Epithelial cell of esophagus (primary cell): ENCODE measurements at regions not wholly inside any gene's neighbourhood (a gene's known extent, or its start where the extent isn't known, plus 50 kb on each side); places are given as distances from the start of the nearest gene placed in this dataset.

Experiments used
- DNase-seq: peaks from one replicate; pipeline ENCODE4 v3.0.0; 2010; ENCODE audit warnings: low read depth
- H3K4me3 ChIP-seq: 2 replicates; pipeline ENCODE4 v1.5.1; 2011; ENCODE audit warnings: mild to moderate bottlenecking, low read length, control low read depth
- TF ChIP-seq, protein P1 (sequence below): IDR thresholded peaks from 2 replicates; pipeline ENCODE4 v1.5.1; 2011; ENCODE audit warnings: low read depth, mild to moderate bottlenecking, low read length, control low read depth, inconsistent platforms; ENCODE audit not compliant: insufficient read depth; ENCODE audit errors: missing control alignments

- TF ChIP-seq, protein P1, sequence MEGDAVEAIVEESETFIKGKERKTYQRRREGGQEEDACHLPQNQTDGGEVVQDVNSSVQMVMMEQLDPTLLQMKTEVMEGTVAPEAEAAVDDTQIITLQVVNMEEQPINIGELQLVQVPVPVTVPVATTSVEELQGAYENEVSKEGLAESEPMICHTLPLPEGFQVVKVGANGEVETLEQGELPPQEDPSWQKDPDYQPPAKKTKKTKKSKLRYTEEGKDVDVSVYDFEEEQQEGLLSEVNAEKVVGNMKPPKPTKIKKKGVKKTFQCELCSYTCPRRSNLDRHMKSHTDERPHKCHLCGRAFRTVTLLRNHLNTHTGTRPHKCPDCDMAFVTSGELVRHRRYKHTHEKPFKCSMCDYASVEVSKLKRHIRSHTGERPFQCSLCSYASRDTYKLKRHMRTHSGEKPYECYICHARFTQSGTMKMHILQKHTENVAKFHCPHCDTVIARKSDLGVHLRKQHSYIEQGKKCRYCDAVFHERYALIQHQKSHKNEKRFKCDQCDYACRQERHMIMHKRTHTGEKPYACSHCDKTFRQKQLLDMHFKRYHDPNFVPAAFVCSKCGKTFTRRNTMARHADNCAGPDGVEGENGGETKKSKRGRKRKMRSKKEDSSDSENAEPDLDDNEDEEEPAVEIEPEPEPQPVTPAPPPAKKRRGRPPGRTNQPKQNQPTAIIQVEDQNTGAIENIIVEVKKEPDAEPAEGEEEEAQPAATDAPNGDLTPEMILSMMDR: no peak
- no peak overlapping the region for H3K4me3 ChIP-seq
- DNase-seq: no peak
Measured at GRCh38 chr4:45883421-45883820, 240.4 kb downstream of the GABRG1 start.

DNA sequence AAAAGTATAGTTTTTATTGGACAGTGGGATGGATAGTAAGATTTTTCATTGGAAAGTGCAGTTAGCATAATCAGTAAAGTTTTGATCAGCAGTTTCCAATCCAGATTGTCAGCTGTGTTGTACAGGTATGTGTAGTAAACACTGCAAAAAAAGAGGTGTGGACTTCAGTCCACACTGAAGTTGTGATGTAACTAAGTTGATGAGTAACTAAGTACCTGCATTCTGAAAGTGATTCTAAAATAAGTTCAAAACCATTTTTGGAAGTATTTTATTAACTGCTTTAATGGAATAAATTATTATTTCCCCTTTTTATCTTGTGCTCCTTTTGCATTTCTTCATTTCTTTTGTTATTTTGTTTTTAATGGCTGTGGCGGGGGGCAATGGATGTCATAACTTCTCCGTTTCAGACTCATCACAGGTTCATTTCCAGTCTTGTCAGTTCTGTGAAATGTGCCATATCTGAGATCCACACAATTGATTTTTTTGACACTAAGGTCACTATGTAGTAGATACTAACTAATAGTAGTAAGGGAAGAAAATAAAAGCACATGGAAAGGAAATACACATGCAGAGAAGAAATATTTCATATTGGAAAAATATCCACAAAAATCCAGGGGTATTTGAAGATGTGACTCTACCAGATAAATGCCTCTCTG, 247.5 kb downstream of the GABRG1 start:
- H3K4me3 ChIP-seq: no peak overlapping the region
- TF ChIP-seq, protein P1: no peak
- no peak for DNase-seq

- DNase-seq: no peak
- H3K4me3 ChIP-seq: no peak overlapping the region
- TF ChIP-seq, protein P1: no peak
Measured at GRCh38 chr4:45869184-45869583, 254.7 kb downstream of the GABRG1 start.

DNA sequence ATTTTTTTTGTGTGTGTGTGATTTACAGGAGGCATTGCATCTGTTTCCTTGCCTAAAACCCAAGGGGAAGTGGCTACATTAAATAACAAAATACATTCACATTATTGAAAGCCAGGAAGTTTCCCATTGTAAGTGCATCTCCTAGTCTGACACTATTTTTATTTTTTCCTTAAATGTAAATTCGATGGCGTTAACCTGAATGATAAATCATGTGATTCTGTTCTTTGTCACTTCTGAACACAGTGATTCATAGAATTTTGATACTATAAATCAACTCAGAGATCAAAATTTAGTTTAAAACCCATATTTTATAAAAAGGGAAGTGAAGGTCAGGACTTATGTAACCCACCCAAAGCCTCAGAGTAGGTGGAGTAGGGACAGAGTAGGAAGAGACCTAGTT, 258.1 kb downstream of the GABRG1 start:
- DNase-seq: no peak
- H3K4me3 ChIP-seq: no peak overlapping the region
- TF ChIP-seq, protein P1: no peak

DNA sequence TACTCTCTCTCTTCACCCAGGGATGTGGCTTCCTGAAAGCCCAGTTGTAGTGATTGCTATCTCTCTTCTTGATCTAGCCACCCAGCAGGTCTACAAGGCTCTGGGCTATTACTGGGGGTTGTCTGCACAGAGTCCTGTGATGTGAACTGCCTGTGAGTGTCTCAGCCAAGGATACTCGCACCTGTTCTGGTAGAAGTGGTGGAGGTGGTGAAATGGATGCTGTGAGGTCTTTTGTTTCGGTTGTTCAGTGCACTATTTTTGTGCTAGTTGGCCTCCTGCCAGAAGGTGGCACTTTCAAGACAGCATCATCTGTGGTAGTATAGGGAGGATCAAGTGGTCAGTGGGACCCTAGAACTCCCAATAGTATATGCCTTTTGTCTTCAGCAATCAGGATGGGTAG, 268.0 kb downstream of the GABRG1 start:
- H3K4me3 ChIP-seq: no peak overlapping the region
- TF ChIP-seq, protein P1: no peak
- DNase-seq: no peak

DNA sequence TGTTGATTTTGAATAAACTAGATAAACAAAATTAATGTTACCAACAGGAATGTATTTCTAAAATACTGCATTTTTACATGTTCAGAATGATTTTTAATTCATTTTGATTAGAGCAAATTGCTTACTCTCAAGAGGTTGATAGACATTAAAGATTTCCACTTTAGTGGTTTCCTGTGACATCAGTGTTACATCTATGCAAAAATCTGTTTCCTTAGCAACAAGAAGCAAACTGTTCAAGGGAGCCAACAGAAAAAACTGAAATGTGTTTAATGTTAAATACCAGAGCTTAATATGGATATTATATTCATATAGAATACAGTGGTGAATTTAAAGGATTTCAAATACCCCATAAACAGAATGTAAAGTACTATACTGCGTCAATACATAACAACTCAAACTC, 277.8 kb downstream of the GABRG1 start:
- no peak for DNase-seq
- no peak overlapping the region for H3K4me3 ChIP-seq
- TF ChIP-seq, protein P1: no peak

GRCh38 chr4:45841791-45842190, 282.1 kb downstream of the GABRG1 start:
- H3K4me3 ChIP-seq: no peak overlapping the region
- no peak for DNase-seq
- TF ChIP-seq, protein P1: no peak
